Stimulated activated CD4-positive, alpha-beta T cell treated with anti-CD3 and anti-CD28 coated beads, TNF-alpha, amount 100 ng/mL, for 24 hours (primary cell): ENCODE measurements at regions not wholly inside any gene's neighbourhood (a gene's known extent, or its start where the extent isn't known, plus 50 kb on each side); places are given as distances from the start of the nearest gene placed in this dataset.

Source experiments
- DNase-seq, 3 experiments: peaks; one replicate each; pipeline ENCODE4 v3.0.0-alpha.2; 2020; ENCODE audit warnings: low read depth in 3 of 3

DNA sequence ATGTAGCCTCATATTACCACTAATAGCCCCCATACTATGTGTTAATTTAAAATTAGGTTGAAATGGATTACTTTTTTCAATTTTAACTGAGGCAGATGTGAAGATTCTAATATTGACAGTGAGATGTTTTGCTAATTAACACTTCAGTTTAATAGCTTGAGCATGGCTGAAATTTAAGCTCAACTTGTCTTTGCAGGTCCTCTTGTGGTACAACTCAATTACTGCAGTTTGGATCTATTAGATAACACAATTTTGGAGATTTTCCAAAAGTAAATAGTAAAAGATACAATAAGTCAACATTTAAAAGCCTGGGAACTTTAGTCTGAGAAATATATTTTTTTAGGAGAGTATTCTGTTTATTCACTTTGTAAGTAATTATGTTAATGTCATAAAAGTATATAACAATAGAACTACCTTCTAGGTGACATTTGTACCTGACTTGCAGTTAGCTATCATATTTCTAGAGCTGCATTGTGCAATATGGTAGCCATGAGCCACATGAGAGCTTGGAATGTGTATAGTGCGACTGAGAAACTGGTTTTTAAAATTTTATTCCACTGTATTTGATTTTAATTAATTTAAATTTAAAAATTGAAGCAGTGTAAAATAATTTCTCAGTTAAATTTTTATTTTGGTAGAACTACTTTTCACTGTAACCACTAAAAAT, 73.1 kb upstream of the FMR1 start:
- no peak for DNase-seq

DNA sequence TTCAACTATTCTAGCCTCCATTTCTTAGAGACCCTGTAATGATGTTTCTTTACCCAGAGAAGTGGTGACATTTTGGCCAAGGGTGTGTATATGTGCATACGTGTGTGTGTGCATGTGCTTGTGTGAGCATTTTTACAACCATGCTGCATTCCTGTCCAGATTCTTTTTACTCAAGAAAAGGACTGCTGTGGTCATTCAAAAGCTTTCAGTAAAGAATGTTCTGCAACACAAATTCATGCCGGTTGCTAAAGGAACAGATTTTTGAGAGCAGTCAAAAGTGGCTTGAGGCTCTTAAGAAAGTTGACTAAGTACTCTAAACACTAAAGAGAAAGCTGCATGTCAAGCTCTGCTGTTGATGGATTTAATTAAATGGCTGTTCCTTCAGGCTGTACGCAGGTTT, 65.0 kb upstream of the FMR1 start:
- DNase-seq, result no peak

DNA sequence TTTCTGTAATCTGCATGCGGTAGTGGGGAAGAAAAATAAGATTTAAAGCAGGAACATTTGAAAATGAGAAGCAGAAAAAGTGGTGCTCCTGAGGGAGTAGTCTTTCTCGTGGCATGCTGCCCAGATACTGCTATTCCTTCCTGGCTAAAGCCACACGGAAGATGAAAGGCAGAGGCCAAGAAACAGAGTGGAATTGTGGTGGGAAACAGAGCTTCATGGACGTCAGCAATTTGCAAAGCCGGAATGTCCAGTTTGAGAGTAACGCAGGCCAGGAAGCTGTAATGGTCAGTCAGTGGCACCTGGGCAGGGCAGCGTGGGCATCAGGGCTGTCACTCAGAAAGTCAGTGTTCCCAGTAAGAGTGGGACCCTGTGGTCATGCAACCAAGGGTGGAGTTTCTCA, 63.7 kb upstream of the FMR1 start:
- no peak for DNase-seq

DNA sequence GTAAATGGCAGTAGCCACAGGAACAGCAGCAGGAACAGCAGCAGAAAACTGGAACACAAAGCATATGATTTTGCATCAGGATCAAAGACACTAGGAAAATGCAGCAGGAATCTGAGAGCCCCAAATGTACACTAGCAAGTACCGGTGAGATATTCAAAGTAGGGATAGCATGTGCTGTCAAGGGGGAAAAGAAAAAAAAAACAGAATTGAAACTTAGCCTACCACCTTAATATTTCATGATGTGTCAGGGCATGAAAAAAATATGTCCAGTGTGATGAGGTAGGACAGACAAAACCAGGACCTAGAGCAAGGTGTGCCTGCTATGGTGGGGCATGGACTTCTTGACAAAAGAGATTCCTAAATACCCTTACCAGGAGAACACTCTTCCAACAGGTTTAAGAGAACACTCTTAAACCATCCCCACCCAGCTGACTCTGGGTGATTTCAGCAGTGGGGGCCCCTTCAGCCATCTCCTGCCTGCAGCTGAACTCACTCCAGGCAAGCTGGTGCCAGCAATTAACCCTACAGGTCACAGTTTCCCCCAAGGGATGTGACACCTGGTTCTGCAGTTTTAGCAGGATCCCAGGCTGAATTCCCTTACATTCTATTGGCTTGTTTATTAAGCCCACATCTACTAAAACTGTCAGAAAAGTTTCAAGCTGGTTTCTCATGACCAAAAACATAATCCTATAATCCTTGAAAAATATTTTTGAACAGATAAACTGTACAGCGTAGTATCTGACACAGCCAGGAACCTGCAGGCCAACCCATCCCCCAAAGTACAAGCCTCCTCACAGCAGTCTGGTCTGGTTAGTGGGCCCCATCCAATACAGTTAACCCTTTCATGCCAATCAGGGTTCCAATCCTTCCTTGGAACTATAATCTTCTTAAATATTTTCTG, 62.9 kb upstream of the FMR1 start:
- DNase-seq, result no peak

DNA sequence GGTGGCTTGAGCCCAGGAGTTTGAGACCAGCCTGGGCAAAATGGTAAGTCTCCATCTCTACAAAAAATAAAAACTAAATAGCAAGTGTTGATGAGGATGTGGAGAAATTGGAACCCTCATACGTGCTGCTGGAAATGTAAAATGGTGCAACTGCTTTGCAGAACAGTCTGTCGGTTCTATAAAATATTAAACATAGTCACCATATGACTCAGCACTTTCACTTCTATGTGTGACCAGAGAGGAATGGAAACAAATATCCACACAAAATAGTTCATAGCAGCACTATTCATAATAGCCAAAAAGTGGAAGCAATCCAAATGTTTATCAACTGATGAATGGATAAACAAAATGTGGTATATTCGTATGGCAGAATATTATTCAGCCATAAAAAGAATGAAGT, 60.8 kb upstream of the FMR1 start:
- DNase-seq, result no peak

DNA sequence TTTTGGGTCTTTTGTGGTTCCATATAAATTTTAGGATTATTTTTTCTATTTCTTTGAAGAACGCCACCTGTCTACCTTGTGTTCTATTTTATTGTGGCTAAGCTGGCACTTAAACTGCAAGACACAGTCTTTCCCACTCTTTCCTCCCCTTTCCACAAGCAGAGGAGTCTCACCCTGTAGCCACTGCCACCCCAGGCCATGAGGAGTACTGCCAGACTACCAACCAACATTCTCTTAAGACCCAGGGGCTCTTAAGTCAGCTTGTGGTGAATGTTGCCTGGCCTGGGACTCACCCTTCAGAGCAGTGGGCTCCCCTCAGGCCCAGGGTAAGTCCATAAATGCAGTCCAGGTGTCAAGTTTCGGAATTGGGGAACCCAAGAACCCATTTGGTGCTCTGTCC, 58.0 kb upstream of the FMR1 start:
- DNase-seq, result no peak

DNA sequence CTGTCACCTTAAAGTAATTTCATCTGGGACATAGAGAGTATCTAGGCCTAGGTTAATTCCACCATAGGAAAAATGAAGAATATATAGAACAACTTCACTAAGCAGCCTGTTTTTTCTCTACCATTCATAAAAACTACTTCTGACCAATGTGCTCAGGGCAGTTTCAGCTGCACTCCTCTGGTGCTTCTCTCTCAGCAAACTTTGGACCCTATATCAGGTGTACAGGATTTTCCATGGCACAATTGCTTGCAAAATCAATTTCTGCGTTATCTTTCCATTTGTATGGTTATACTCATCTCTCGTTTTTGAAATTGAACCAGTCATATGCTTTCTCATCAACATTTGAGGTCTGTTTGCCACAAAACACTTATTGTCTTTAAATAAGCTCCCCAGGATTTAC, 52.1 kb upstream of the FMR1 start:
- no peak for DNase-seq
